IMR-90 (cell line): ENCODE measurements at regions not wholly inside any gene's neighbourhood (a gene's known extent, or its start where the extent isn't known, plus 50 kb on each side); places are given as distances from the start of the nearest gene placed in this dataset.

Experiments
- BHLHE40 ChIP-seq: fragments of 150-350 bp; IDR thresholded peaks from 2 replicates; pipeline ENCODE4 v1.6.1; 2016; ENCODE audit warnings: mild to moderate bottlenecking, low read depth, low read length
- CHD1 ChIP-seq: IDR thresholded peaks from 2 replicates; pipeline ENCODE4 v1.6.1; 2012; ENCODE audit warnings: low read depth, low read length, improper control_type of control experiment
- CTCF ChIP-seq: conservative IDR thresholded peaks from 2 replicates; pipeline ENCODE4 v1.5.1; 2012; ENCODE audit warnings: mild to moderate bottlenecking, low read depth, low read length, improper control_type of control experiment
- FOS ChIP-seq: fragments of 150-350 bp; IDR thresholded peaks from 2 replicates; pipeline ENCODE4 v1.6.1; 2016; ENCODE audit warnings: low read depth, low read length
- MXI1 ChIP-seq: IDR thresholded peaks from 2 replicates; pipeline ENCODE4 v1.6.1; 2012; ENCODE audit warnings: low read depth, mild to moderate bottlenecking, low read length, moderate library complexity, borderline replicate concordance
- NFE2L2 ChIP-seq: fragments of 150-350 bp; IDR thresholded peaks from 2 replicates; pipeline ENCODE4 v1.6.1; 2016; ENCODE audit warnings: low read depth, mild to moderate bottlenecking, low read length
- POLR2A ChIP-seq: IDR thresholded peaks from 2 replicates; pipeline ENCODE4 v1.6.1; 2012; ENCODE audit warnings: mild to moderate bottlenecking, low read depth, low read length
- RAD21 ChIP-seq: IDR thresholded peaks from 2 replicates; pipeline ENCODE4 v1.6.1; 2012; ENCODE audit warnings: low read length, improper control_type of control experiment
- RFX5 ChIP-seq: IDR thresholded peaks from 2 replicates; pipeline ENCODE4 v1.8.0; 2012; ENCODE audit warnings: low read depth, mild to moderate bottlenecking, low read length, moderate library complexity
- SMC3 ChIP-seq: fragments of 150-350 bp; IDR thresholded peaks from 2 replicates; pipeline ENCODE4 v1.6.1; 2016; ENCODE audit warnings: low read depth, mild to moderate bottlenecking, antibody characterized with exemption, low read length, moderate library complexity

DNA sequence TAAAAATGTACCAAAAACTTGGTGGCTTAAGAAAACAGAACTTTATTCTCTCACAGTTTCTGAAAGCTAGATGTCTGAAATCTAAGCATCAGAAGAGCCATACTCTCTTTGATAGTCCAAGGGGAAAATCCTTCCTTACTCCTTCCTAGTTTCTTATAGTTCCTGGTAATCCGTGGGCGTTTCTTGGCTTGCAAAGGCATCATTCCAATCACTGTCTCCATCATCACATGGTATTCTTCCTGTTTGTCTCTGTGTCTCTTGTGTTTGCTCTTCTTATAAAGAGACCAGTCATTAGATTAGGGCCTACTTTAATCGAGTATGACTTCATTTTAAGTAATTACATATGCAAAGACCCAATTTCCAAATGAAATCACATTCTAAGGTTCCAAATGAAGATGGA lies 118.9 kb upstream of the FSTL5 start:
- TF ChIP-seq MXI1, result no peak
- TF ChIP-seq RAD21, result no peak
- TF ChIP-seq SMC3, result no peak
- no peak for TF ChIP-seq CTCF
- no peak for TF ChIP-seq RFX5
- no peak for TF ChIP-seq FOS
- TF ChIP-seq POLR2A, result no peak
- no peak for TF ChIP-seq BHLHE40
- TF ChIP-seq NFE2L2, result no peak
- no peak for TF ChIP-seq CHD1
